GM12864 (cell line): ENCODE measurements at regions not wholly inside any gene's neighbourhood (a gene's known extent, or its start where the extent isn't known, plus 50 kb on each side); places are given as distances from the start of the nearest gene placed in this dataset.

ENCODE experiments used
- DNase-seq: peaks from one replicate; pipeline ENCODE4 v3.0.0-alpha.2; 2011; ENCODE audit warnings: low read depth
- H3K4me3 ChIP-seq: 2 replicates; pipeline ENCODE4 v1.5.1; 2011; ENCODE audit warnings: mild to moderate bottlenecking, low read depth, low read length, control low read depth
- TF ChIP-seq, protein P1 (sequence below): IDR thresholded peaks from 2 replicates; pipeline ENCODE4 v1.5.1; 2011; ENCODE audit warnings: low read depth, mild to moderate bottlenecking, moderate library complexity, low read length, control low read depth, inconsistent platforms; ENCODE audit errors: missing control alignments

DNA sequence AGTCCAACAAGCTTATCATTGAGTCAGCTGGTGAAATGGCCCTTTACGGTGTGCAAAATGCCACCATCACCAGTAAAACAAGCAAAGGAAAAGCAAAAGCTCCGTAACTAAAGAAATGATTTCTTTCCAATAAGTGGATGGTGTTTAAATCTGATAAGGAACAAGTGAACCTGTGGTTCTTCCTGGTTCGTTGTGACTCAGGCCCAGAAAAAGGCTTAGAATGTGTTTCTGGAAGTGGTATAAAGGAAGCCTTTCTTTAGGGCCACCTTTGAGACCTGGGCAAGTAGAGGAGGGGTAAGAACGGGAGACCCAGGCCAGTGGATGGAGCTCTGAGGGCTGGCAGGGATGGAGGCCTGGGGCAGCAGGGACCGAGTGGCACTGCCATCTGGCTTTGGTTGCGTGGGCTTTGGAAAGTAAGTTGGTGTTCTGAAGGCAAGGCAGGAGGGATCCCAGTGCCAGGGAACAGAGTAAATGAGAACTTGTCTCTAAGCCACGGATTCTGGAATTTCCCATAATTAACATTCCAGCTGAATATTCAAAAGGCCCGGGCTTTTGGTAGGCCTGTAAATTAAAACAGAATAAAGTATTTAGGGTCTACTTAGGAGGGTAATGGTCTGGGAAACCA is 87.9 kb upstream of the LMO4 start:
- no peak overlapping the region for H3K4me3 ChIP-seq
- TF ChIP-seq, protein P1, sequence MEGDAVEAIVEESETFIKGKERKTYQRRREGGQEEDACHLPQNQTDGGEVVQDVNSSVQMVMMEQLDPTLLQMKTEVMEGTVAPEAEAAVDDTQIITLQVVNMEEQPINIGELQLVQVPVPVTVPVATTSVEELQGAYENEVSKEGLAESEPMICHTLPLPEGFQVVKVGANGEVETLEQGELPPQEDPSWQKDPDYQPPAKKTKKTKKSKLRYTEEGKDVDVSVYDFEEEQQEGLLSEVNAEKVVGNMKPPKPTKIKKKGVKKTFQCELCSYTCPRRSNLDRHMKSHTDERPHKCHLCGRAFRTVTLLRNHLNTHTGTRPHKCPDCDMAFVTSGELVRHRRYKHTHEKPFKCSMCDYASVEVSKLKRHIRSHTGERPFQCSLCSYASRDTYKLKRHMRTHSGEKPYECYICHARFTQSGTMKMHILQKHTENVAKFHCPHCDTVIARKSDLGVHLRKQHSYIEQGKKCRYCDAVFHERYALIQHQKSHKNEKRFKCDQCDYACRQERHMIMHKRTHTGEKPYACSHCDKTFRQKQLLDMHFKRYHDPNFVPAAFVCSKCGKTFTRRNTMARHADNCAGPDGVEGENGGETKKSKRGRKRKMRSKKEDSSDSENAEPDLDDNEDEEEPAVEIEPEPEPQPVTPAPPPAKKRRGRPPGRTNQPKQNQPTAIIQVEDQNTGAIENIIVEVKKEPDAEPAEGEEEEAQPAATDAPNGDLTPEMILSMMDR, result no peak
- DNase-seq, result no peak

DNA sequence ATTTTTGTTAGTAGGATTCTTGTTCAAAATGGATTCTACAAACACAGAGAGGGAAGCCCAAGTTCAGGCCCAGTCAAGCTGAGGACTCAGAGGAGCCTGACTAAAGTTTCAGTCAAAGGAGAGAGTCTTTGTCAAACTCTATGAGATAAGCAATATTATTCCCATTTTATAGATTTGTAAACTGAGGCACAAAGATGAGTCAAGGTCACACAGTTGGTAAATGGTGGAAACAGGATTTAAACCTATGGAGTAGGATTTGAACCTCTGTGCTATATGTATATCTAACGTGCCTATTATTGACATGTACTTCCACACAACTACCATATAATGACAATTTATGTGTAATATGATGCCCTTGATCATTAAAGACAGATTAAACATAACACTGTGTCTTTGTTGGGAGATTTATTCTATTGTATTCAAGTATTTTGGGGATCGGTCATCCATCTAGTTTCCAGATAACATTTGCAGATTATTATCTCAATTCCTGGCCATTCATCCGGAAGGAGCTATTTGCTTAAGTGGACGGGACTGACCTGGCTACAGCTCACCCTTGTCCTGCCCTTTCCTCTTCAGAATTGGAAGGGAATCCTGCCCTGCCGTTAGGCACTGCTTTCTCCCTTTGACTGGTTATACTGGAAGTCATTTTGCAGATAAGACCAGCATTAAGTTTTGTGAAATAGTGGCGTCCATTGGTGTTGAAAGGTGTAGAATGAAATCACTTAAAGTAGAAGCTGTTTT is 86.1 kb upstream of the LMO4 start:
- no peak for DNase-seq
- H3K4me3 ChIP-seq, result no peak overlapping the region
- TF ChIP-seq, protein P1, result no peak

DNA sequence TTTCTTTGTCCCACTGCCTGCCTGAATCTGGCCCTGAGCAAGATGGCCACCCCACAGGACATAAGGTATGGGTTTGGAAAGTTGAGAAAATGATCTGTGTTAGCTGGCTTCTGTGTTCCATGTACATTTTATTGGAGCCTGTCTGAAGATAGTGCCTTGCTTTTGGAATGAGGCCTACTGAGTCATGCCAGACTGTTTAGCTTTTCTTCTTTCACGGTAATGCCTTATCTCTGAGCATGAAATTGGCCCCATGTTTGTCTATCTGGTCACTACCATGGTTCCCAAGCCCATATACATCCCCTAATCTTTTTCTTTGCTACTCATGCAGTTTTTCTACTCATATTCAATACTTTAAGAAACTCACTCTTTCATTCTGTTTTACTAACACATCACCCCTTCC is 85.1 kb upstream of the LMO4 start:
- TF ChIP-seq, protein P1, result no peak
- no peak overlapping the region for H3K4me3 ChIP-seq
- no peak for DNase-seq

DNA sequence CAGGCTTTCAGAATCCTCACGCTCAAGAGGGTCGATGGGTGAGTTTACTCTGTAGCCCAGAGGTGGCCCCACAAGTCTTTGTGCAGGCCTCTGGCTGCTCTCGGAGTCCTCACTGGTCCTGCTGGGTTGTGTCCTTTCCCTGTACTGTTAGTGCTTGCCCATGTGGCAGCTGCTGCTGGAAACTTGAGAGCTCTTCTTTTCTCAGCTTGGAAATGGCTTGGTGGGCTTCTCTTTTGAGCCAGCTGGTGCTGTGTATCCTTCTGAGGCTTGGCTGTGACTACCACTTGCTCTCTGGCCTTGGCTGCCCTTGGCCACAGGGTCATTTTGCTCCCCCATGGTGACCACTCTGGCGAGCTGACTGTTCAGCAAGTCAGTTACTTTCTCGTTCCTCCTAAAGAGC is 82.2 kb upstream of the LMO4 start:
- TF ChIP-seq, protein P1, result no peak
- no peak for DNase-seq

DNA sequence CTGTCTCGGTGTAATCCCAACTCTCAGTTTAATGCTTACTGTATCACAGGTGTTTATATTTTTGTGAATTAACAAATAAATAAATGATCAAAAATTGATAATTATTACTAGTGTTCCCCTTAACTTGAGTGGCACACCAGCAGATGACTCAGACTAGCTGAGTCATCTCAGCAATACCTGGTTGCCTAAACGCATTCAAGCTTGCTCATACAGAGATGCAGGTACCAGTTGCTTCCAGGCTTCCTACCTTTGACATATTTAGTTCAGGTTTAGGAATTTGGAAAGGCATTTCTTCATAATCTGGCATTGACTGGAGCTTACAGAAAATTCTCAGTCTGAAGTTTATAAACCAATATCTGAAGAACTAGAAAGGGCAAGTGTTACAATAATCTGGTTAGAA is 78.9 kb upstream of the LMO4 start:
- TF ChIP-seq, protein P1, result no peak
- no peak for DNase-seq

More for the DNA sequence above, 82.2 kb upstream of the LMO4 start:
- H3K4me3 ChIP-seq, result no peak overlapping the region

DNA sequence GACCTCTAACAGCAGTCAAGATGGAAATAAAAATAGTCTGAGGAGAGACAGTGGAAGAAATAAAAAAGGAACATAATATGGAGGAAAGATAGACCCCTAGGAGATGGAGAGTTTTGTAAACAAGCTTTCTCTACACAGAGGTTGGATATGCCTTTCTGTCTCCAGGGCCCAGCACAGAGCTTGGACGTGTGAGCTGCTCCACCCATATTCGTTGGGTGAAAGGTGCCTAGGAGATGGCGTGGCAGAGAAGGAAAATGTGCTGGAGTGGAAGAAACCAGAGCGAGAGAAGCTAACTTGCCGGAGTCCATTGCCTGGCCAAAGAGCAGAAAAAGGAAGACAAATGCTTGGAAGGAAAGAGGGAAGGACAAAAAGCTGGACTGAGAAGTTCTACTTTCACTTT is 78.3 kb upstream of the LMO4 start:
- TF ChIP-seq, protein P1, result no peak
- DNase-seq, result no peak
- H3K4me3 ChIP-seq, result no peak overlapping the region

More for the DNA sequence above, 78.9 kb upstream of the LMO4 start:
- H3K4me3 ChIP-seq, result no peak overlapping the region
